EH (cell line): ENCODE measurements at regions not wholly inside any gene's neighbourhood (a gene's known extent, or its start where the extent isn't known, plus 50 kb on each side); places are given as distances from the start of the nearest gene placed in this dataset.

ENCODE experiments used
- DNase-seq: peaks from one replicate; pipeline ENCODE4 v3.0.0-alpha.2; 2015; ENCODE audit warnings: low read depth

DNA sequence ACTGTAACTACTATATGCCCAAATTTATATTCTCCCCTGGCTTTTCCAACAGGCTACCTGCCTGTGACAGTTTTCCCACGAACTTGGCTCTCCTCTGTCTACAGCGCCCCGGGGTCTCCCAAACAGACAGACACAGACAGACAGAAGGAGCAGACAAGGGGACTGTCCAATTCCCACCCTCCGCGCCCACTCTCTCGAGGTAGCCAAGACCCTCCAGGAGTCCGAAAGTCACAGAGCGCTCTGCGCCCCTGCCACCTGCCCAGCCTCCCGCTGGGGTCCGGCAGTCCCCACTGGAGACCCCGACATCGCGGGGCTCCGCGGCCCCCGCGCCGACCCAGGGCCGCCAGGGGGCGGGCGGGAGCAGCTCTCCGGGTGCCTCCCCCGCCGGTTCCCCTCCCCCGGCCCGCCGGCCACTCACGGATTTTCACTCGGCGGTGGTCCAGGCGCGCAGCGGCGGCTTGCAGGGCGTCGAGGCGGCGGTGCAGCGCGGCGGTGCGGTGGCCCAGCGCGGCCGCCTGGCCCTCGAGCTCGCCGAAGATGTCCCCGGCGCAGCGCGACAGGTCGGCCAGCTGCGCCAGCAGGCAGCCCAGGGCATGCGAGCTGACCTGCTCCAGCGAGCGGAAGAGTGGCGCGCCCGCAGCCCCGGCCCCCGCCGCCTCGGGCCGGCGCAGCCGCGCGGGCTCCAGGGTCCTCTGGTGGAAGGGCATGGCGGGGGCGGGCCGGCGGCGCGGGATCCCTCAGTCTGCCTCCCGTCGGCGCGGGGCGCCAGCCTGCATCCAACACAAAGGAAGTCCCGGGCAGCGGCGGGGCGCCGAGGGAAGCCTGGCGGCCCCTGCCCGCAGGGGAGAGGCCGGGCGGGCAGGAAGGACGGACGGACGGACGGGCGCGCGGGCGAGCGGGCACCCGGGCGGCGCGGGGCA is 81.3 kb upstream of the CCDC28A start:
- DNase-seq = peak; percentile 63

DNA sequence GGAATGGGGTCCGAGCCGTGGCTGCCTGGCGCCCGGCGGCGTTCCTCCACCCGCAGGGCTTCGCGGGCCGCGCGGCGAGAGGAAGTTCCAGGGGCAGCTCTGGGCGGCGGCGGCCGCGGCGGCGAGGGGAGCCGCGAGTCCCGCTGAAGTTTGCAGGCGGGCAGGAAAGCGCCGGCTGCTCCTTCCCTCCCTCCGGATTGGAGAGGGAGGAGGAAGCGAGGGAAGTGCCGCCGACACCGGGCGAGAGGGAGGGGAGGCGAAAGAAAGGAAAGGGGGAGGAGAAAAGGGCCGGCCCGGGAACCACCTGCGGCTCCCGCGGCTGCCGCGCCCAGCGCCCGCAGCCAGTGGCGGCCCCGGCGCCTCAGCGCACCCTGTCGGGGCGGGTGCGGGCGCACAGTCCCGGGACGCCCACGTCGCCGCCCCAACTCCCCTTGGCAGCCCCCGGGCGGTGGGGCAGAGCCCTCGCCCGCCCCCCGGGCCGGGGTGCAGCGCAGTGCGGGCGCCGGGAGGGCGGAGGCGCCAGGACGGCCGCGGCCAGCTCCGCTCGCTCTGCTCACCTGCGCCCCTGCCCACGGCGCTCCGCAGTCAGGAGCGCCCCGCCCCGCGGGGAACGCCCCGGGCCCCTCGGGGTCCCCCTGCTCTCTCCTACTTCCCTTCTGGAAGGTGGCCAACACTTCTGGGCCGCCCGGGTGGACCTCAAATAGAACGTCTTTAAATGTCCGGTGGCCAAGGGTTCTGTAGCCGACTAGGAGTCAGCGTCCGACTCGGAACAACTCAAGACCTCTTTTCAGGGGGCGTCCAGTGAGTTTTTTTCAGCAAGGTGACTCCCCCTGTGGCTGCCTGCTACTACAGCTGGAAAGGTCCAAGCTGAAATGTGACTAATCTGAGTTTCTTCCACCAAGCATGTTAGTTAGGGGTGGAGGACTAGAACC is 80.3 kb upstream of the CCDC28A start:
- peak; percentile 71 for DNase-seq

DNA sequence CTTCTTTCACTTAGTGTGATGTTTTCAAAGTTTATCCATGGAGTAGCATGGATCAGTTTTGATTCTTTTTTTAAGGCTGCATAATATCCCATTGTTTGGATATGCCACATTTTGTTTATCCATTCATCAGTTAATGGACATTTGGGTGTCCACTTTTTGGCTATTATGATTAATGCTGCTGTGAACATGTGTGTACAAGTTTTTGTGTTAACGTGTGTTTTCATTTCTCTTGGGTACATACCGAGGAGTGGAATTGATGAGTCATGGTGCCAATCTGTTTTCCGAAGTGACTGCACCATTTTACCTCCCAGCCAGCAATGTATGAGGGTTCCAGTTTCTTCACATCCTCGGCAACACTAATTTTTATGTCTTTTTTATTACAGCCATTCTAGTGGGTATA is 78.4 kb upstream of the CCDC28A start:
- DNase-seq = no peak

DNA sequence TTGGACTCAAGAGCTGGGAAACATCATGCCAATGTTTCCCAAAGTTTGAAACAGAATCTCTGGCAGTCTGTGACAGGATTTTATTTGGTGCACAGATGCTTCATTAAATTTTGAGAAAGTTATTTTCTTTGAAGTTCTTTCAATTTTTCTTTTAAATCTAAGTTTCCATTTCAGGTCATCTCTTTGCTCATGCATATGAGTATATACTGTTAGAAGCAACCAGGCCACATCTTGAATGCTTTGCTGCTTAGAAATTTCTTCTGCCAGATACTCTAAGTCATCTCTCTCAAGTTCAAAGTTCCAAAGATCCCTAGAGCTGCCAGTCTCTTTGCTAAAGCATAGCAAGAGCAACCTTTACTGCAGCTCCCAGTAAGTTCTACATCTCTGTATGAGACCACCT is 59.1 kb upstream of the CCDC28A start:
- DNase-seq = no peak

DNA sequence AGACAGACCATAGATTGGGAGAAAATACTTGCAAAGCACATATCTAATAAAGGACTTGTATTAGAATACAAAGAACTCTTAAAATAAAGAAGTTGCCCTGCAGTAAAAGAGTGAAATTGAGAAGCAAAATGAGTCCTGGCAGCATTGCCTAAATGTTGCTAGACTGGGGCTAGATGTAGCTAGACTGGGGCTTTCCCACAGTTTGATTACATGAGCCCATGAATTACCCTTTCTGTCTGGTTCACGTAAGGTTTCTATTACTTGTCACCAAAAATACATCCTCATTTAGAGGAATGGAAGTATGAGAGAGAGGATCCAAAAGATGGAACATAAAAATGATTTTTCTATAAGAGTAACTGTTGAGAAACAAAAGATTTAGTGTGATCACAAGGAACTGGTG is 57.6 kb upstream of the CCDC28A start:
- DNase-seq = no peak

DNA sequence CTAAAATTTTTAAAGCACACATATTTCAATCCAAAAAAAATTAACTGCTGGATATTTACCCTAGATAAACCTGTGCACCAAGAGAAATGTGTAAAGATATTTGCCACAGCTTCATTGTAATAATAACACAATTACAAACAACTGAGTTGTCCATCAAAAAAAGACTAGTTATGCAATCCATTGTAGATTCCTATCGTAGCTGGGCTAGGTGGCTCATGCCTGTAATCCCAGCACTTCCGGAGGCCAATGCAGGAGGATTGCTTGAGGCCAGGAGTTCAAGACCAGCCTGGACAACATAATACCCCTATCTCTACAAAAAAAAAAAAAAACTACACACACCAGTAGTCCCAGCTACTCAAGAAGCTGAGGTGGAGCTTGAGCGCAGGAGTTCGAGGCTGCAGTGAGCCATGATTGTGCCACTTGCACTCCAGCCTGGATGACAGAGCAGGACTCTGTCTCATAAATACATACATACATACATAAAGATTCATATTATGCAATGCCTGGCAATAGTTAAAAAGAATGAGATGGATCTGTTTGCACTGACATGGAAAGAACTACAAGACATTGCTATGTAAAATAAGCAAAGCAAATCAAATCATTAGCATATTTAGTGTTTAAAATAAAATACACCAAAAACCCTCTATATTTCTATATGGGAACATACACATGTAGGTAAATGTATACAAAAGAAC is 56.5 kb upstream of the CCDC28A start:
- DNase-seq = no peak

DNA sequence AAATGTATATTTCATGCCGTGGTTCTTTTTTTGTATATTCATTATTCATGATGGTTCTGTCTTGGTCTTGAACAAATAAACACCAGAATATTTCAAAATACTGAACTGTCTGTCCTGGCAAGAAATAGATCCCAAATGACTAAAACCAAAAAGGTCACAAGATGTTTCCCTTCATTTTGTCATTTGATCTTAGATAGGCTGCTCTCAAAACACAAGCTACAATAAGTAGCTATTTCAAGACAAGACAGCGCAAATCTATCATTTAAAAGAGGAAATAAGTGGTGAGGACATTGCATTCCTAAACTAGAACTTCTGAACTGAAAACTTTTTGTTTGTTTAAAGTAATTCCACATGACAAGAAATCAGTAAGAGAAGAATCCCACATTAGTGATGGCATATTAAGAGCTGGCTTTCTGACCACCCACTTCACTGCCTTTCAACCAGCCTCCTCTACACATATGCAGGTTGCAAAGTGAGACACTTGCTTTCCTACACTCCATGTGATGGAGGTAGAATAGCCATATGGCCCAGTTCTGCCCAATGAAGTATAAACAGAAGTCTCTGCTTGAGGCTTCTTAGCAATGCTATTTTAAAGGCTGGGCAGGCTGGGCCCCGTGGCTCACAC is 54.4 kb upstream of the CCDC28A start:
- DNase-seq = peak; percentile 81

DNA sequence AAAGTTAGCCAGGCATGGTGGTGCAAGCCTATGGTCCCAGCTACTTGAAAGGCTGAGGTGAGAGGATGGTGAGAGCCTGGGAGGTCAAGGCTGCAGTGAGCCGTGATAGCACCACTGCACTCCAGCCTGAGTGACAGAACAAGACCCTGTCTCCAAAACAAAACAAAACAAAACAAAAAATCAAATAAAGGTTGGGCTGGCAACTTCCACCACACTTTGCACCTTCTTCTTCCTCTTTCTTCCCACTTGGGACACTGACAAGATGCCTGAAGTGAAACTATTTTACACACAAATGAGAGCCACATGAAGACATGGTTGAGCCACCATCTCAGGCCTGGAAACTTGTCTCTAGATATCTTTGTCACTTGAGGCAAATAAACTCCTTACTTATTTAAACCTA is 53.8 kb upstream of the CCDC28A start:
- no peak for DNase-seq

DNA sequence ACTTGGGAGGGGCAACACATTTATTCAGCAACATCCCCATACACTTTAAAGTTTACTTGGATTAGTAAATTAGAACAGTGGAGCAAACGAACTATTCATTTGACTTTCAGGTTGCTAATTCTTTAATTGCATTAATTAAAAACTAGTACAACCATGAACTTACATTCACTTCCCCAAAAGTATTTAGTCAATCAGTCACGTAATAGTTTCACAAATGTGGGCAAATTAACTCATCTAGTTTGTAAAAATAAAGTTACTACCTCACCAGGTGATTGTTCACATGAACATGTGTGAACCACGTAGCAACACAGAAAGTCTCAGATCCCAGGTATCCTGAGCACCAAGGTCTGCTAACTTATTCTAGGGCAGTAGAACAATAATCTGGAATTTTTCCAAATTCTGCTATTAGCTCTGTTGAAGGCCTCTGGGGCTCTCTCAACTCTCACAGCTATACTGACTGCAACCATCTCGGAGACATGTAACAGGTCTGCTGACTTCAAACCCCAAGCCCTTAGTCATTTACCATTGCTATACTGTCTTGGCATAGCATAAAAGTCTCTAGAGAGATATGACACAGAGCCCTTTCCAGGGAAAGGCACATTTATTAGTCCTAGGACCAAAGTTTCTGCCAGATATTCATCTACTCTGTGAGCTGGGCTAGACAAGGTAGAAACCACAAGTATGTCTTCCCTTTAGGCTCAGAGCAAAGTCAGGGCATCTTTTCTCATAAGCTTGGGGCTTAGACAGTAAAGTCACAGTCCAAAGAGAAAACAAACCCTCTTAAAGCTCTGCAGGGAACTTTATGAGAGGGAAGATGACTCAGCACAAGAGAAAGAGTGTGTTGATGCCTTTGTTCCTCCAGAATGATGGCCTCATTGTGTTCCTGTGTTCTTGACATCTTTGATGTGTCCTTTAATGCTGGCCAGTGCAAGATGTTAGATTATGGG is 50.9 kb upstream of the CCDC28A start:
- peak; percentile 81 for DNase-seq
